ENCODE measurements at regions not wholly inside any gene's neighbourhood (a gene's known extent, or its start where the extent isn't known, plus 50 kb on each side); places are given as distances from the start of the nearest gene placed in this dataset.

GRCh38 chr13:65143920-65144319 lies 2086.2 kb downstream of the PCDH9 start:
- intact Hi-C loops (cut with micrococcal nuclease): no loop called here
- BruUV-seq (replicated peaks): no TSS peak
- WGBS, 2 experiments (ENCODE audit: extremely low coverage in 2 of 2, insufficient read length in 1 of 2): 80% methylated on average over 1 of the region's 3 CpGs; no CpG with 5 or more reads in 1 of the 2 experiments

More at GRCh38 chr13:65143920-65144319, 2086.2 kb downstream of the PCDH9 start:
- H2BK5ac ChIP-seq (ENCODE audit: low read depth, low read length, poor library complexity, severe bottlenecking): no peak overlapping the region
- no peaks in the 10 kb centered on the region for H4K20me1 ChIP-seq (ENCODE audit: insufficient read depth, low read length)
- no peak overlapping the region for H3K9ac ChIP-seq (ENCODE audit: low read depth, low read length)
- no peak overlapping the region for H3K18ac ChIP-seq (ENCODE audit: low read depth, low read length)
- DNase-seq (no peak), ATAC-seq (ENCODE audit: low read depth) (no peak)
- no peak overlapping the region for H3K4me2 ChIP-seq (ENCODE audit: low read depth, low read length)
- no peak overlapping the region for H2BK20ac ChIP-seq (ENCODE audit: low read depth, low read length)
- no peak overlapping the region for H2AK9ac ChIP-seq (replicated peaks; ENCODE audit: low read depth, low read length, poor library complexity)
- H3K9me3 ChIP-seq (ENCODE audit: control insufficient read depth, insufficient read depth, low read length): no peaks in the 10 kb centered on the region
- H3K79me1 ChIP-seq (ENCODE audit: low read depth in 1 of 2, low read length in 2 of 2): no peaks in the 10 kb centered on the region
- no peak overlapping the region for H3K14ac ChIP-seq (replicated peaks; ENCODE audit: low read depth, low read length)
- no peak overlapping the region for H2AFZ ChIP-seq (replicated peaks; ENCODE audit: low read length, poor library complexity)
- H3K27ac ChIP-seq (ENCODE audit: insufficient read depth, low read length): no peak overlapping the region
- H2BK120ac ChIP-seq (ENCODE audit: low read depth, low read length): no peak overlapping the region
- H3K27me3 ChIP-seq (ENCODE audit: control insufficient read depth, insufficient read depth, low read length): no peaks in the 10 kb centered on the region
- H3K4me1 ChIP-seq (ENCODE audit: control insufficient read depth, insufficient read depth, low read length): no peaks in the 10 kb centered on the region
- no peak overlapping the region for H4K5ac ChIP-seq (ENCODE audit: low read depth, low read length)
- CTCF ChIA-PET: no interaction called here
- no peak overlapping the region for H3K4me3 ChIP-seq (ENCODE audit: insufficient read depth, low read depth, low read length)
- no peak overlapping the region for H4K8ac ChIP-seq (ENCODE audit: low read depth in 2 of 2, low read length in 2 of 2)
- H3K9me1 ChIP-seq (ENCODE audit: insufficient read depth, low read length): no peaks in the 10 kb centered on the region
- H2AK5ac ChIP-seq (ENCODE audit: low read depth, low read length): no peak overlapping the region
- in situ Hi-C loops (cut with MboI; ENCODE audit: low sequenced_read_pairs): no loop called here
- no peak for TF ChIP-seq RCOR1 (IDR thresholded peaks at IDR 0.05; ENCODE audit: insufficient replicate concordance, low read length)
- no peak for TF ChIP-seq MXI1 (IDR thresholded peaks at IDR 0.05; ENCODE audit: borderline replicate concordance, low read depth, low read length)
- no peak for TF ChIP-seq USF2 (IDR thresholded peaks at IDR 0.05; ENCODE audit: low read depth, low read length)
- no peaks in the 10 kb centered on the region for H3K36me3 ChIP-seq (ENCODE audit: control insufficient read depth, insufficient read depth, low read length)
- H3K4ac ChIP-seq (ENCODE audit: low read depth, low read length): no peak overlapping the region
- no peak overlapping the region for H3K56ac ChIP-seq (ENCODE audit: extremely low read depth, insufficient read depth, low read length)
- no peak overlapping the region for H4K91ac ChIP-seq (ENCODE audit: insufficient read depth, low read depth, low read length)
- no peak overlapping the region for H2BK15ac ChIP-seq (ENCODE audit: low read depth, low read length)
- dilution Hi-C loops (cut with HindIII; ENCODE audit: low sequenced_read_pairs, unreplicated experiment): no loop called here
- POLR2A ChIA-PET (ENCODE audit: unreplicated experiment): no interaction called here
- no peak overlapping the region for H3K23ac ChIP-seq (ENCODE audit: low read depth, low read length)
